SK-N-SH treated with all-trans-retinoic acid at 6 μM for 48 hours (cell line): ENCODE measurements at regions not wholly inside any gene's neighbourhood (a gene's known extent, or its start where the extent isn't known, plus 50 kb on each side); places are given as distances from the start of the nearest gene placed in this dataset.
A peak's percentile ranks its signal among the peaks of the same experiment; 100 is the strongest.

Experiments used
- ATAC-seq: fragments of 200-7000 bp; cut with Tn5 transposase; 3 replicates; pipeline ENCODE4 v1.9.1; 2020; ENCODE audit warnings: mild to moderate bottlenecking, moderate library complexity
- ARNTL ChIP-seq: fragments of 450-650 bp; formaldehyde crosslinking; IDR thresholded peaks from 2 replicates; pipeline ENCODE4 v1.5.0; 2020; ENCODE audit warnings: low read depth, mild to moderate bottlenecking, moderate library complexity, borderline replicate concordance
- BACH2 ChIP-seq: fragments of 250-450 bp; sonication (Bioruptor Pico); IDR thresholded peaks from 2 replicates; pipeline ENCODE4 v1.9.0; 2021; ENCODE audit warnings: mild to moderate bottlenecking, borderline replicate concordance
- CSDC2 ChIP-seq: fragments of 250-450 bp; sonication (Bioruptor Pico); IDR thresholded peaks from 2 replicates; pipeline ENCODE4 v1.5.0; 2020; ENCODE audit warnings: mild to moderate bottlenecking, moderate library complexity
- ISL1 ChIP-seq: fragments of 250-450 bp; sonication (Bioruptor Pico); IDR thresholded peaks from 2 replicates; pipeline ENCODE4 v2.1.2; 2022; ENCODE audit warnings: mild to moderate bottlenecking, moderate library complexity
- OSR1 ChIP-seq: fragments of 250-450 bp; sonication (Bioruptor Pico); IDR thresholded peaks from 2 replicates; pipeline ENCODE4 v1.8.0; 2022; ENCODE audit warnings: moderate library complexity, mild to moderate bottlenecking, inconsistent platforms
- PPARA ChIP-seq: fragments of 250-450 bp; sonication (Bioruptor Pico); IDR thresholded peaks from 2 replicates; pipeline ENCODE4 v1.5.0; 2020; ENCODE audit warnings: mild to moderate bottlenecking, borderline replicate concordance
- RARB ChIP-seq: fragments of 250-450 bp; sonication (Bioruptor Pico); IDR thresholded peaks from 2 replicates; pipeline ENCODE4 v1.8.0; 2021; ENCODE audit warnings: mild to moderate bottlenecking, moderate library complexity
- SNAI2 ChIP-seq: fragments of 250-450 bp; sonication (Bioruptor Pico); IDR thresholded peaks from 2 replicates; pipeline ENCODE4 v1.5.0; 2020; ENCODE audit warnings: mild to moderate bottlenecking, moderate library complexity
- TOX ChIP-seq: fragments of 250-450 bp; sonication (Bioruptor Pico); IDR thresholded peaks from 2 replicates; pipeline ENCODE4 v1.8.0; 2021; ENCODE audit warnings: mild to moderate bottlenecking, moderate library complexity, borderline replicate concordance
- ZC3H10 ChIP-seq: fragments of 250-450 bp; sonication (Bioruptor Pico); IDR thresholded peaks from 2 replicates; pipeline ENCODE4 v1.5.1; 2021; ENCODE audit warnings: mild to moderate bottlenecking, moderate library complexity
- ZFP3 ChIP-seq: fragments of 250-450 bp; sonication (Bioruptor Pico); IDR thresholded peaks from 2 replicates; pipeline ENCODE4 v1.5.0; 2020; ENCODE audit warnings: mild to moderate bottlenecking, moderate library complexity
- ZFP30 ChIP-seq: fragments of 450-650 bp; formaldehyde crosslinking; IDR thresholded peaks from 2 replicates; pipeline ENCODE4 v1.5.0; 2022; ENCODE audit warnings: mild to moderate bottlenecking, moderate library complexity
- ZNF565 ChIP-seq: fragments of 450-650 bp; formaldehyde crosslinking; conservative IDR thresholded peaks from 2 replicates; pipeline ENCODE4 v1.5.0; 2020; ENCODE audit warnings: low read depth, mild to moderate bottlenecking, moderate library complexity
- ZNF70 ChIP-seq: fragments of 450-650 bp; formaldehyde crosslinking; IDR thresholded peaks from 2 replicates; pipeline ENCODE4 v1.5.0; 2020; ENCODE audit warnings: mild to moderate bottlenecking, moderate library complexity
- ZNF8 ChIP-seq: fragments of 450-650 bp; formaldehyde crosslinking; IDR thresholded peaks from 2 replicates; pipeline ENCODE4 v1.5.0; 2020; ENCODE audit warnings: mild to moderate bottlenecking, moderate library complexity
- TF ChIP-seq, protein P1 (sequence below): fragments of 250-450 bp; sonication (Bioruptor Pico); IDR thresholded peaks from 2 replicates; pipeline ENCODE4 v1.5.1; 2020; ENCODE audit warnings: low read depth, mild to moderate bottlenecking, moderate library complexity
- TF ChIP-seq, protein P2 (sequence below): fragments of 250-450 bp; sonication (Bioruptor Pico); IDR thresholded peaks from 2 replicates; pipeline ENCODE4 v1.8.0; 2020; ENCODE audit warnings: mild to moderate bottlenecking, moderate library complexity, borderline replicate concordance
- TF ChIP-seq, protein P3 (sequence below): fragments of 250-450 bp; sonication (Bioruptor Pico); IDR thresholded peaks from 2 replicates; pipeline ENCODE4 v1.5.0; 2020; ENCODE audit warnings: mild to moderate bottlenecking, moderate library complexity
- TF ChIP-seq, protein P4 (sequence below): fragments of 250-450 bp; sonication (Bioruptor Pico); IDR thresholded peaks from 2 replicates; pipeline ENCODE4 v1.5.1; 2021; ENCODE audit warnings: mild to moderate bottlenecking, moderate library complexity

DNA sequence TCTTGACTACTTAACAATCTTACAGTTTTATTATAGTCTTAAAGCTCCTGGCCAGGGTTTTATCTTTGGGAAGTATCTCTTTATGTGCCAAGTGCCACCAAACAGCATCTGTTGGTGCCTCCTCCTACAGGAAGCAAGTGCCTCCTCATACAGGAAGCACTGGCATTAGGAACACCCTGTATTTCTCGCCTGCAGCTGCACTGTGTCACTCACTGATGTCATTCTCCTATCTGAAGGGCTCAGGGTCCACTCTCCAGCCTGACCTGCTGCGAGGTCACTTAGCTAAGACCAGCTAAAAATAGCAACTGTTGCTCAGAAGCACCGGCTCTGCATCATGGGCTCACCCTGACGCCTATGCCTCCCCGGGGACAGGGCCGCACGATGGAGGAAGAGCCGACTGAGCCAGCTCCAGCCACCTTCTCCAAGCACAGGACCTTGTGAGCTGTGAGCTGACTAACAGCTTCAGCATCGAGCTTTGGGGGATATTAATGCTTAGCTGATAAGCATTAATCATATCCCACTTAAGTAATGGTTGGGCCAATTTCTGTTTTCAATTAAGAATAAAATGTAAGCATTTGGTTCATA lies 66.3 kb upstream of the CD93 start:
- peak; percentile 57 for ATAC-seq
- TF ChIP-seq ZNF8 (CRISPR knock-in tag) (no peak), ZFP30 (CRISPR knock-in tag) (no peak), SNAI2 (CRISPR knock-in tag) (no peak), ZC3H10 (CRISPR knock-in tag) (no peak), ZNF70 (CRISPR knock-in tag) (no peak), BACH2 (CRISPR knock-in tag) (no peak), TOX (CRISPR knock-in tag) (no peak), ARNTL (no peak), CSDC2 (CRISPR knock-in tag) (no peak), ZNF565 (CRISPR knock-in tag) (no peak), RARB (CRISPR knock-in tag) (no peak), OSR1 (no peak), ZFP3 (no peak)
- TF ChIP-seq, protein P1, sequence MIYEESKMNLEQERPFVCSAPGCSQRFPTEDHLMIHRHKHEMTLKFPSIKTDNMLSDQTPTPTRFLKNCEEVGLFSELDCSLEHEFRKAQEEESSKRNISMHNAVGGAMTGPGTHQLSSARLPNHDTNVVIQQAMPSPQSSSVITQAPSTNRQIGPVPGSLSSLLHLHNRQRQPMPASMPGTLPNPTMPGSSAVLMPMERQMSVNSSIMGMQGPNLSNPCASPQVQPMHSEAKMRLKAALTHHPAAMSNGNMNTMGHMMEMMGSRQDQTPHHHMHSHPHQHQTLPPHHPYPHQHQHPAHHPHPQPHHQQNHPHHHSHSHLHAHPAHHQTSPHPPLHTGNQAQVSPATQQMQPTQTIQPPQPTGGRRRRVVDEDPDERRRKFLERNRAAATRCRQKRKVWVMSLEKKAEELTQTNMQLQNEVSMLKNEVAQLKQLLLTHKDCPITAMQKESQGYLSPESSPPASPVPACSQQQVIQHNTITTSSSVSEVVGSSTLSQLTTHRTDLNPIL (CRISPR knock-in tag) = no peak
- TF ChIP-seq, protein P2, sequence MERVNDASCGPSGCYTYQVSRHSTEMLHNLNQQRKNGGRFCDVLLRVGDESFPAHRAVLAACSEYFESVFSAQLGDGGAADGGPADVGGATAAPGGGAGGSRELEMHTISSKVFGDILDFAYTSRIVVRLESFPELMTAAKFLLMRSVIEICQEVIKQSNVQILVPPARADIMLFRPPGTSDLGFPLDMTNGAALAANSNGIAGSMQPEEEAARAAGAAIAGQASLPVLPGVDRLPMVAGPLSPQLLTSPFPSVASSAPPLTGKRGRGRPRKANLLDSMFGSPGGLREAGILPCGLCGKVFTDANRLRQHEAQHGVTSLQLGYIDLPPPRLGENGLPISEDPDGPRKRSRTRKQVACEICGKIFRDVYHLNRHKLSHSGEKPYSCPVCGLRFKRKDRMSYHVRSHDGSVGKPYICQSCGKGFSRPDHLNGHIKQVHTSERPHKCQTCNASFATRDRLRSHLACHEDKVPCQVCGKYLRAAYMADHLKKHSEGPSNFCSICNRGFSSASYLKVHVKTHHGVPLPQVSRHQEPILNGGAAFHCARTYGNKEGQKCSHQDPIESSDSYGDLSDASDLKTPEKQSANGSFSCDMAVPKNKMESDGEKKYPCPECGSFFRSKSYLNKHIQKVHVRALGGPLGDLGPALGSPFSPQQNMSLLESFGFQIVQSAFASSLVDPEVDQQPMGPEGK (CRISPR knock-in tag) = no peak
- TF ChIP-seq, protein P3, sequence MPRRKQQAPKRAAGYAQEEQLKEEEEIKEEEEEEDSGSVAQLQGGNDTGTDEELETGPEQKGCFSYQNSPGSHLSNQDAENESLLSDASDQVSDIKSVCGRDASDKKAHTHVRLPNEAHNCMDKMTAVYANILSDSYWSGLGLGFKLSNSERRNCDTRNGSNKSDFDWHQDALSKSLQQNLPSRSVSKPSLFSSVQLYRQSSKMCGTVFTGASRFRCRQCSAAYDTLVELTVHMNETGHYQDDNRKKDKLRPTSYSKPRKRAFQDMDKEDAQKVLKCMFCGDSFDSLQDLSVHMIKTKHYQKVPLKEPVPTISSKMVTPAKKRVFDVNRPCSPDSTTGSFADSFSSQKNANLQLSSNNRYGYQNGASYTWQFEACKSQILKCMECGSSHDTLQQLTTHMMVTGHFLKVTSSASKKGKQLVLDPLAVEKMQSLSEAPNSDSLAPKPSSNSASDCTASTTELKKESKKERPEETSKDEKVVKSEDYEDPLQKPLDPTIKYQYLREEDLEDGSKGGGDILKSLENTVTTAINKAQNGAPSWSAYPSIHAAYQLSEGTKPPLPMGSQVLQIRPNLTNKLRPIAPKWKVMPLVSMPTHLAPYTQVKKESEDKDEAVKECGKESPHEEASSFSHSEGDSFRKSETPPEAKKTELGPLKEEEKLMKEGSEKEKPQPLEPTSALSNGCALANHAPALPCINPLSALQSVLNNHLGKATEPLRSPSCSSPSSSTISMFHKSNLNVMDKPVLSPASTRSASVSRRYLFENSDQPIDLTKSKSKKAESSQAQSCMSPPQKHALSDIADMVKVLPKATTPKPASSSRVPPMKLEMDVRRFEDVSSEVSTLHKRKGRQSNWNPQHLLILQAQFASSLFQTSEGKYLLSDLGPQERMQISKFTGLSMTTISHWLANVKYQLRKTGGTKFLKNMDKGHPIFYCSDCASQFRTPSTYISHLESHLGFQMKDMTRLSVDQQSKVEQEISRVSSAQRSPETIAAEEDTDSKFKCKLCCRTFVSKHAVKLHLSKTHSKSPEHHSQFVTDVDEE = no peak

DNA sequence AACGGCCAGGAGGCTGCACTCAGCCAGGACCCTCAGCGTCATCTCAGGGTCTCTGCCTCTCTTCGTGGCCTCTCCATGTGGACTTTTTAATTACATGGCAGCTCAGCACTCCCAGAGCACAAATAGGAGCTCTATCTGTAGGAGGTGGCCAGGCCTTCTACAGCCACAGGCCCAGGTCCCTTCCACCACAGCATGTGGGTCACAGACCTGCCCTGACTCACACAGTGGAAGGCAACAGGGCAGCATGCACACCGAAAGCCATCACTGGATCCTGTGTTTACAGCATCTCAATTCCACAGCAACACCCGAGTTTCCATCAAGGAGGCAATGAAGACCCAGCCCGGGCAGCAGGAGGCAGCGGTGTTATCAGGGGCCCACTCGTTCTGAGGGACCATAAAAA lies 65.8 kb upstream of the CD93 start:
- TF ChIP-seq, protein P4, sequence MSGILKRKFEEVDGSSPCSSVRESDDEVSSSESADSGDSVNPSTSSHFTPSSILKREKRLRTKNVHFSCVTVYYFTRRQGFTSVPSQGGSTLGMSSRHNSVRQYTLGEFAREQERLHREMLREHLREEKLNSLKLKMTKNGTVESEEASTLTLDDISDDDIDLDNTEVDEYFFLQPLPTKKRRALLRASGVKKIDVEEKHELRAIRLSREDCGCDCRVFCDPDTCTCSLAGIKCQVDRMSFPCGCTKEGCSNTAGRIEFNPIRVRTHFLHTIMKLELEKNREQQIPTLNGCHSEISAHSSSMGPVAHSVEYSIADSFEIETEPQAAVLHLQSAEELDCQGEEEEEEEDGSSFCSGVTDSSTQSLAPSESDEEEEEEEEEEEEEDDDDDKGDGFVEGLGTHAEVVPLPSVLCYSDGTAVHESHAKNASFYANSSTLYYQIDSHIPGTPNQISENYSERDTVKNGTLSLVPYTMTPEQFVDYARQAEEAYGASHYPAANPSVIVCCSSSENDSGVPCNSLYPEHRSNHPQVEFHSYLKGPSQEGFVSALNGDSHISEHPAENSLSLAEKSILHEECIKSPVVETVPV (CRISPR knock-in tag) = no peak
- TF ChIP-seq CSDC2 (CRISPR knock-in tag) = no peak
- TF ChIP-seq, protein P1 (CRISPR knock-in tag) = no peak
- no peak for ATAC-seq

DNA sequence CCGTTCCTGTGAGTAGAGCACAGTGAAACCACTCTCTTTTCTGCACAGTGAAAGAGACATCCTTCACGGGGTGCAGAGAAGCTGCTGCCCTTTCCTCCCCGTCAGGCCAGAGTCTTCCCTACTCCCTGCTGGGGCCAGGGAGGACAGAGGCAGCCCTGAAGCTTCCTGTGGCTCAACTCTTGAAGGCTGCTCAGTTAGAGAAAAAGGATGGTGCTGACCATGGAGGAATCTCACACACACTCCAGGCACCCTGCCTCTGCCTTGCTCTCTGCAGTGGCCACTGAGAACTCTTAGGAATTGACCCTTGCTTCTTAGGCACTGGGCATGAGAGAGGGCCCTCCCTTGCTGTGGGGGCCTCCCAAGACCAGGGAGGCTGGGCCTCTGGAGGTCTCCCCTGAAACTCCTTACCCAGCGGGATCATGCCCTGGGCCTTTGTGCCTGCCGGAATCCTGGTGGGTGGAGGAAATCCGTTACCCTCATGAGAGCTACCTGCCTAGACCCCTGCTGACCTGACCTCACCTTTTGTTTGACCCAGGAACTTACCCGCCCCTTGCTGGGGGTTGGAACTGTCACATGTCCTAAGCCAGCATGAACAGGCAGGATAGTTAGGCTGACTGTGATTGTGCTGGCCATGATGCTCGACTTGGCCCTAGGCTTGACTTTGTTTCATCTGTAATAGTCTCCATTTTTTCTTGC lies 65.0 kb upstream of the CD93 start:
- TF ChIP-seq TOX (CRISPR knock-in tag) (no peak), SNAI2 (CRISPR knock-in tag) (no peak), PPARA (CRISPR knock-in tag) (no peak), ZC3H10 (CRISPR knock-in tag) (no peak), ZNF565 (CRISPR knock-in tag) (no peak), ZNF70 (CRISPR knock-in tag) (no peak), BACH2 (CRISPR knock-in tag) (no peak), ISL1 (no peak)
- TF ChIP-seq, protein P4 (CRISPR knock-in tag) = no peak
- ATAC-seq = no peak
